ENCODE measurements at regions not wholly inside any gene's neighbourhood (a gene's known extent, or its start where the extent isn't known, plus 50 kb on each side); places are given as distances from the start of the nearest gene placed in this dataset.
A peak's percentile ranks its signal among the peaks of the same experiment; 100 is the strongest.

DNA sequence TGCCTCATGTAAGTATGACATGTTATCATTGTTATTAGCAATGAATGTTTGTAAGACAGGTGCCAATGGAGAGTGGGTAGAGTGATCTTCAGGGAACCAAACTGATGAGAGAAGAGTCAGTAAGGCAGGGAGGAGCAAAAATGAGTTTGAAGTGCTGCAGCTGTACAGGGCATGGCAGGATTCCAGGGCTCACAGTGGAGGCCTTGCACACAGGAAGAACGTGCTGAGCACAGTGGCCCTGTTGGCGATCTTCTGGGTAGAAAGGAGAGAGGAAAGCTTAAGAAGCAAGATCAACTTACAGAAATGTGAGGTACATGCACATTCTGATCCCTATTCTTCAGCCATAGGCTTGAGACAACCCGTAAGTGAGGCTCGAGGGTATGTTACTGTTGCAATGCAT, 219.3 kb upstream of the TMEM45B start:
- peaks cover 7% of the 10 kb centered on the region for H3K27me3 Mint-ChIP-seq (ENCODE audit: insufficient read depth, low read depth)
- H3K4me3 Mint-ChIP-seq = no peak overlapping the region
- Histone ChIP-seq H4K20me1 (ENCODE audit: low read depth) (no peaks in the 10 kb centered on the region), H3K4me3 (no peak overlapping the region), H3K27ac (no peak overlapping the region), H3K79me2 (ENCODE audit: low read depth) (no peaks in the 10 kb centered on the region), H3F3A (ENCODE audit: low read depth) (no peaks in the 10 kb centered on the region), H3K36me3 (no peaks in the 10 kb centered on the region), H3K9ac (no peak overlapping the region), H3K4me1 (no peaks in the 10 kb centered on the region), H3K9me3 (ENCODE audit: low read depth) (no peaks in the 10 kb centered on the region), H3K27me3 (no peaks in the 10 kb centered on the region), H2AFZ (replicated peaks) (no peak overlapping the region), H3K4me2 (no peak overlapping the region)
- no peaks in the 10 kb centered on the region for H3K4me1 Mint-ChIP-seq
- no peaks in the 10 kb centered on the region for H3K36me3 Mint-ChIP-seq
- TF ChIP-seq EZH2 (IDR thresholded peaks at IDR 0.05) (no peak), EZH2phosphoT487 (IDR thresholded peaks at IDR 0.05) (no peak)
- TF ChIP-seq, protein P1, sequence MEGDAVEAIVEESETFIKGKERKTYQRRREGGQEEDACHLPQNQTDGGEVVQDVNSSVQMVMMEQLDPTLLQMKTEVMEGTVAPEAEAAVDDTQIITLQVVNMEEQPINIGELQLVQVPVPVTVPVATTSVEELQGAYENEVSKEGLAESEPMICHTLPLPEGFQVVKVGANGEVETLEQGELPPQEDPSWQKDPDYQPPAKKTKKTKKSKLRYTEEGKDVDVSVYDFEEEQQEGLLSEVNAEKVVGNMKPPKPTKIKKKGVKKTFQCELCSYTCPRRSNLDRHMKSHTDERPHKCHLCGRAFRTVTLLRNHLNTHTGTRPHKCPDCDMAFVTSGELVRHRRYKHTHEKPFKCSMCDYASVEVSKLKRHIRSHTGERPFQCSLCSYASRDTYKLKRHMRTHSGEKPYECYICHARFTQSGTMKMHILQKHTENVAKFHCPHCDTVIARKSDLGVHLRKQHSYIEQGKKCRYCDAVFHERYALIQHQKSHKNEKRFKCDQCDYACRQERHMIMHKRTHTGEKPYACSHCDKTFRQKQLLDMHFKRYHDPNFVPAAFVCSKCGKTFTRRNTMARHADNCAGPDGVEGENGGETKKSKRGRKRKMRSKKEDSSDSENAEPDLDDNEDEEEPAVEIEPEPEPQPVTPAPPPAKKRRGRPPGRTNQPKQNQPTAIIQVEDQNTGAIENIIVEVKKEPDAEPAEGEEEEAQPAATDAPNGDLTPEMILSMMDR (IDR thresholded peaks at IDR 0.05) = no peak
- no peak for DNase-seq (ENCODE audit: low spot score)
- peaks cover 6% of the 10 kb centered on the region for H3K9me3 Mint-ChIP-seq
- H3K27ac Mint-ChIP-seq = peak overlapping the region; percentile 2

DNA sequence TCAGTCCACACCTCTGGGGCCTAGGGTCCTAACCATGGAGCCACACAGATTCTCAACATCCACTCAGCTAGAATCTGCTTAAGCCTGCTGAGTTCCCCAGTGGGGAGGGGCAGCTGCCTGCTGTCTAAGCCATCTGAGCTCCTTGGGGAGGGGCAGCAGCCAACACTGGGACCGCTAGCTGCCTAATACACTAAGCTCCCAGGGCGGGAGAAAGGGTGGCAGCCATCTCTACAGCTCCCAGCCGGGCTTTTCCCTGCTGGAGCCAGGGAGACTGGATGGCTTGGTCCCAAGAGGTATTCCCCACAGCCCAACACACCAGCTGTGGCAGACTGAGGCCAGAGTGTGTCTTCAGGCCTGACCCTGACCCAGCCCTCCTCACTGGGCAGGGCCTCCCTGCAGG, 217.3 kb upstream of the TMEM45B start:
- Mint-ChIP-seq H3K36me3 (no peaks in the 10 kb centered on the region), H3K4me3 (peak overlapping the region; percentile 47), H3K9me3 (peaks cover 3% of the 10 kb centered on the region), H3K27ac (no peak overlapping the region), H3K27me3 (ENCODE audit: insufficient read depth, low read depth) (peaks cover 5% of the 10 kb centered on the region), H3K4me1 (no peaks in the 10 kb centered on the region)
- no peak overlapping the region for H3K9ac ChIP-seq
- TF ChIP-seq EZH2 (IDR thresholded peaks at IDR 0.05) (no peak), EZH2phosphoT487 (IDR thresholded peaks at IDR 0.05) (no peak)
- TF ChIP-seq, protein P1 (IDR thresholded peaks at IDR 0.05) = no peak
- no peaks in the 10 kb centered on the region for H3K36me3 ChIP-seq
- H3K27ac ChIP-seq = no peak overlapping the region
- H3K4me3 ChIP-seq = no peak overlapping the region
- H2AFZ ChIP-seq (replicated peaks) = no peak overlapping the region
- no peaks in the 10 kb centered on the region for H3K27me3 ChIP-seq
- no peaks in the 10 kb centered on the region for H3K4me1 ChIP-seq
- H4K20me1 ChIP-seq (ENCODE audit: low read depth) = no peaks in the 10 kb centered on the region
- no peaks in the 10 kb centered on the region for H3K79me2 ChIP-seq (ENCODE audit: low read depth)
- H3F3A ChIP-seq (ENCODE audit: low read depth) = no peaks in the 10 kb centered on the region
- no peak overlapping the region for H3K4me2 ChIP-seq
- no peak for DNase-seq (ENCODE audit: low spot score)
- H3K9me3 ChIP-seq (ENCODE audit: low read depth) = no peaks in the 10 kb centered on the region

DNA sequence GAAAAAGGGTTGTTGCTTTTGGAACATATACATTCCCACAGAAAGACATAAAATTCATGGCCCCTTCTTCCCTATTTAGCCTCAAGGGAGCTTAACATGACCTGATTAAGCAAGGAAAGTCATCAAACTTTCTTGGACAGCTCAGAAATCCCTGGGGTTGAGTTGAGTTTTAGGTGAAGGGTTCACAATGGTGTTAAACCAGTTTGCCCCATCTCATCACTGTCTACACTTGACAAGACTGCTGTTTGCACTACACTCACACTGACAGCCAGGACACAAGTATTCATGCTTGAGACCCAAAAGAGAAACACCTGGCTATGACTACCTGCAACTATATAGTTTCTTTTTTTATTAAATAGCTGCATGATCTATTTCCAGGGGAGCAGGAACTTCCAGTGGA, 209.8 kb upstream of the TMEM45B start:
- H3K9me3 Mint-ChIP-seq = peaks cover 1% of the 10 kb centered on the region
- Histone ChIP-seq H3K79me2 (ENCODE audit: low read depth) (no peaks in the 10 kb centered on the region), H3K4me3 (no peak overlapping the region), H4K20me1 (ENCODE audit: low read depth) (no peaks in the 10 kb centered on the region), H2AFZ (replicated peaks) (no peak overlapping the region), H3K9me3 (ENCODE audit: low read depth) (no peaks in the 10 kb centered on the region), H3K36me3 (no peaks in the 10 kb centered on the region), H3F3A (ENCODE audit: low read depth) (no peaks in the 10 kb centered on the region), H3K4me2 (no peak overlapping the region), H3K4me1 (no peaks in the 10 kb centered on the region), H3K9ac (no peak overlapping the region), H3K27me3 (no peaks in the 10 kb centered on the region), H3K27ac (no peak overlapping the region)
- H3K27me3 Mint-ChIP-seq (ENCODE audit: insufficient read depth, low read depth) = peaks cover 3% of the 10 kb centered on the region
- H3K4me1 Mint-ChIP-seq = no peaks in the 10 kb centered on the region
- H3K4me3 Mint-ChIP-seq = no peak overlapping the region
- H3K36me3 Mint-ChIP-seq = no peaks in the 10 kb centered on the region
- H3K27ac Mint-ChIP-seq = no peak overlapping the region
- no peak for DNase-seq (ENCODE audit: low spot score)
- no peak for TF ChIP-seq EZH2phosphoT487 (IDR thresholded peaks at IDR 0.05)
- TF ChIP-seq, protein P1 (IDR thresholded peaks at IDR 0.05) = no peak
- no peak for TF ChIP-seq EZH2 (IDR thresholded peaks at IDR 0.05)

Measured in neural progenitor cell (in vitro differentiated cells).